HepG2 (cell line): ENCODE measurements at regions not wholly inside any gene's neighbourhood (a gene's known extent, or its start where the extent isn't known, plus 50 kb on each side); places are given as distances from the start of the nearest gene placed in this dataset.

Experiments used
- ATAC-seq: fragments of 200-7000 bp; cut with Tn5 transposase; 3 replicates; pipeline ENCODE4 v1.9.1; 2020; ENCODE audit warnings: mild to moderate bottlenecking, moderate library complexity
- BruUV-seq: library from RNA; stranded (reverse); fragments of 400-500 nt; replicated peaks from 2 replicates; lab custom pipeline; 2021; lab: Mats Ljungman, UMichigan
- CTCF ChIA-PET: fragments of 300-600 bp; formaldehyde crosslinking; extraction: SDS; loops from one replicate; lab custom pipeline; 2021; ENCODE audit warnings: low total read pairs, inconsistent platforms, low intra/inter-chr PET ratio; lab: Yijun Ruan, JAX
- POLR2A ChIA-PET: fragments of 350-600 bp; sonication (Branson Sonifier 250); formaldehyde crosslinking; loops from one replicate; lab custom pipeline; 2020; ENCODE audit warnings: antibody characterized with exemption, inconsistent platforms; lab: Yijun Ruan, JAX
- DNase-seq: peaks from one replicate; pipeline ENCODE4 v3.0.0-alpha.2; 2015; ENCODE audit warnings: low spot score
- FAIRE-seq: peaks from 3 replicates; lab custom pipeline; 2011; peaks lifted over from hg19 to GRCh38; lab: Jason Lieb, UNC
- H2AFZ ChIP-seq: one replicate; pipeline ENCODE4 v1.6.1; 2011; ENCODE audit warnings: low read length, inconsistent platforms
- H3K27ac ChIP-seq: fragments of 300-600 bp; 3 replicates; pipeline ENCODE4 v1.8.0; 2011; ENCODE audit warnings: mixed run types, mild to moderate bottlenecking, mixed read lengths, low read length, inconsistent platforms; ENCODE audit not compliant: insufficient read depth; ENCODE audit errors: extremely low read length
- H3K27me3 ChIP-seq, 2 experiments: fragments of 200-600 bp in 1 of 2; 2 replicates in 1 of 2; 3 replicates in 1 of 2; pipeline versions ENCODE4 v1.6.0 to v1.8.0; 2011; ENCODE audit warnings: low read length in 2 of 2, mild to moderate bottlenecking in 2 of 2, moderate library complexity in 2 of 2, inconsistent platforms in 1 of 2; ENCODE audit not compliant: insufficient read depth in 2 of 2, control insufficient read depth in 1 of 2
- H3K36me3 ChIP-seq, 2 experiments: fragments of 200-600 bp in 1 of 2; replicated peaks in 1 of 2; 2 replicates in 1 of 2; 3 replicates in 1 of 2; pipeline versions ENCODE4 v1.5.1 to v1.8.0; 2011; ENCODE audit warnings: low read length in 2 of 2, inconsistent platforms in 1 of 2; ENCODE audit not compliant: insufficient read depth in 2 of 2, control insufficient read depth in 1 of 2
- H3K4me1 ChIP-seq: 2 replicates; pipeline ENCODE4 v1.5.1; 2012; ENCODE audit warnings: low read length, inconsistent platforms; ENCODE audit not compliant: insufficient read depth
- H3K4me2 ChIP-seq: 2 replicates; pipeline ENCODE4 v1.6.0; 2011; ENCODE audit warnings: low read depth, low read length, inconsistent platforms
- H3K4me3 ChIP-seq, 3 experiments: fragments of 200-600 bp in 1 of 3; sonication (generic), shearing (Covaris generic) in 1 of 3; replicated peaks in 1 of 3; 2 replicates each; pipeline ENCODE4 v1.5.1; 2011 to 2016; ENCODE audit warnings: low read length in 3 of 3, inconsistent platforms in 2 of 3, low read depth in 2 of 3, mild to moderate bottlenecking in 2 of 3, control low read depth in 1 of 3, mixed read lengths in 1 of 3; ENCODE audit not compliant: insufficient read depth in 1 of 3
- H3K79me2 ChIP-seq: one replicate; pipeline ENCODE4 v1.6.1; 2011; ENCODE audit warnings: low read length, inconsistent platforms; ENCODE audit not compliant: insufficient read depth
- H3K9ac ChIP-seq: 2 replicates; pipeline ENCODE4 v1.6.0; 2011; ENCODE audit warnings: mild to moderate bottlenecking, low read depth, low read length, inconsistent platforms; ENCODE audit not compliant: insufficient read depth
- H3K9me3 ChIP-seq: 2 replicates; pipeline ENCODE4 v1.5.1; 2012; ENCODE audit warnings: mild to moderate bottlenecking, low read length
- H4K20me1 ChIP-seq: 2 replicates; pipeline ENCODE4 v1.6.0; 2011; ENCODE audit warnings: inconsistent platforms, mild to moderate bottlenecking, low read length, moderate library complexity; ENCODE audit not compliant: insufficient read depth
- FOXK1 ChIP-seq: sonication (generic); formaldehyde crosslinking; IDR thresholded peaks from 2 replicates; pipeline ENCODE4 v1.4.0; 2020; ENCODE audit warnings: low read depth, missing genetic modification reagents, borderline replicate concordance
- HNRNPH1 ChIP-seq: fragments of 200-400 bp; formaldehyde crosslinking; optimal IDR thresholded peaks from 2 replicates; pipeline ENCODE3; 2017; ENCODE audit warnings: mild to moderate bottlenecking, low read depth, low read length
- HOXA3 ChIP-seq: sonication (generic); formaldehyde crosslinking; IDR thresholded peaks from 2 replicates; pipeline ENCODE4 v1.5.0; 2020; ENCODE audit warnings: missing genetic modification reagents
- NFATC3 ChIP-seq: sonication (generic); formaldehyde crosslinking; IDR thresholded peaks from 2 replicates; pipeline ENCODE4 v1.5.1; 2020; ENCODE audit warnings: mild to moderate bottlenecking, missing genetic modification reagents
- NFIB ChIP-seq: sonication (generic); formaldehyde crosslinking; IDR thresholded peaks from 2 replicates; pipeline ENCODE4 v1.9.0; 2021; ENCODE audit warnings: missing genetic modification reagents, mild to moderate bottlenecking, borderline replicate concordance
- NFKB2 ChIP-seq: sonication (generic); formaldehyde crosslinking; IDR thresholded peaks from 2 replicates; pipeline ENCODE4 v1.4.0; 2020; ENCODE audit warnings: missing genetic modification reagents, borderline replicate concordance
- NR2C2 ChIP-seq: sonication (generic); formaldehyde crosslinking; IDR thresholded peaks from 2 replicates; pipeline ENCODE4 v1.4.0; 2020; ENCODE audit warnings: missing genetic modification reagents, mild to moderate bottlenecking, moderate library complexity, borderline replicate concordance
- RORA ChIP-seq: sonication (generic); formaldehyde crosslinking; IDR thresholded peaks from 2 replicates; pipeline ENCODE4 v1.5.0; 2020; ENCODE audit warnings: mild to moderate bottlenecking, missing genetic modification reagents, moderate library complexity
- TOPORS ChIP-seq: sonication (generic); formaldehyde crosslinking; IDR thresholded peaks from 2 replicates; pipeline ENCODE4 v1.8.0; 2023; ENCODE audit warnings: mild to moderate bottlenecking, missing genetic modification reagents
- USF2 ChIP-seq, 2 experiments: sonication (generic) in 1 of 2; formaldehyde crosslinking in 1 of 2; IDR thresholded peaks; 2 replicates each; pipeline versions ENCODE4 v1.5.1 to v1.6.1; 2011 to 2020; ENCODE audit warnings: borderline replicate concordance in 1 of 2, low read depth in 1 of 2, low read length in 1 of 2, mild to moderate bottlenecking in 1 of 2, missing genetic modification reagents in 1 of 2, moderate library complexity in 1 of 2
- ZBTB46 ChIP-seq: sonication (generic); formaldehyde crosslinking; IDR thresholded peaks from 2 replicates; pipeline ENCODE4 v1.4.0; 2020; ENCODE audit warnings: mild to moderate bottlenecking, missing genetic modification reagents, borderline replicate concordance
- ZNF225 ChIP-seq: sonication (generic); formaldehyde crosslinking; IDR thresholded peaks from 2 replicates; pipeline ENCODE4 v1.4.0; 2020; ENCODE audit warnings: mild to moderate bottlenecking, missing genetic modification reagents
- ZNF280B ChIP-seq: sonication (generic); formaldehyde crosslinking; IDR thresholded peaks from 2 replicates; pipeline ENCODE4 v1.5.0; 2020; ENCODE audit warnings: missing genetic modification reagents, mild to moderate bottlenecking, borderline replicate concordance
- ZNF281 ChIP-seq: sonication (generic); formaldehyde crosslinking; IDR thresholded peaks from 2 replicates; pipeline ENCODE4 v1.4.0; 2020; ENCODE audit warnings: missing genetic modification reagents, borderline replicate concordance
- ZNF282 ChIP-seq: fragments of 450-650 bp; IDR thresholded peaks from 2 replicates; pipeline ENCODE4 v1.6.1; 2018; ENCODE audit not compliant: partially characterized antibody
- ZNF552 ChIP-seq: sonication (generic); formaldehyde crosslinking; IDR thresholded peaks from 2 replicates; pipeline ENCODE4 v1.9.0; 2022; ENCODE audit warnings: missing genetic modification reagents, mild to moderate bottlenecking, borderline replicate concordance
- WGBS: methylation state at CpG from one replicate; pipeline ENCODE4 v1.1.6; 2017; ENCODE audit warnings: low lambda C conversion rate; 5-methylcytosine and 5-hydroxymethylcytosine counted together
- in situ Hi-C: cut with HindIII; loops from 2 replicates; pipeline ENCODE4 v1.10.0; 2017; ENCODE audit warnings: low pct_unique_long_range_greater_than_20kb; ENCODE audit not compliant: extremely low pct_ligation_motif_present
- intact Hi-C: fragments of 100-400 bp; cut with micrococcal nuclease; formaldehyde crosslinking; loops from one replicate; pipeline ENCODE4 v1.10.0; 2022; ENCODE audit not compliant: unreplicated experiment

GRCh38 chr7:55305135-55305534 lies 60.0 kb upstream of the LANCL2 start (continued):
- TF ChIP-seq ZNF552 (CRISPR knock-in tag) (no peak), NFATC3 (CRISPR knock-in tag) (no peak), ZNF282 (no peak), NFKB2 (CRISPR knock-in tag) (no peak), TOPORS (CRISPR knock-in tag) (no peak), RORA (CRISPR knock-in tag) (no peak), ZNF225 (CRISPR knock-in tag) (no peak), NFIB (CRISPR knock-in tag) (no peak)

- ChIA-PET POLR2A (no interaction called here), CTCF (no interaction called here)
- no TSS peak for BruUV-seq
- Histone ChIP-seq H3K9me3 (no peaks in the 10 kb centered on the region), H3K79me2 (no peaks in the 10 kb centered on the region), H3K27me3 (peaks cover 0 to 14% of the 10 kb centered on the region in 2 experiments; a peak in 2 of 5 replicates), H3K4me3 (no peak overlapping the region), H3K36me3 (no peaks in the 10 kb centered on the region), H3K9ac (no peak overlapping the region), H4K20me1 (no peaks in the 10 kb centered on the region), H3K4me1 (no peaks in the 10 kb centered on the region), H3K27ac (no peak overlapping the region), H2AFZ (no peak overlapping the region), H3K4me2 (no peak overlapping the region)
- DNase-seq (no peak), ATAC-seq (no peak), FAIRE-seq (no peak)
- intact Hi-C loops, result no loop called here
- 29% methylated on average over 3 of the region's 3 CpGs for WGBS
- in situ Hi-C loops, result no loop called here
- no peak for TF ChIP-seq HOXA3
- no peak for TF ChIP-seq FOXK1
- no peak for TF ChIP-seq USF2 (IDR thresholded peaks at IDR 0.05; ENCODE audit: low read depth, low read length)
- TF ChIP-seq USF2 (CRISPR knock-in tag; IDR thresholded peaks at IDR 0.05; ENCODE audit: borderline replicate concordance), result no peak
- no peak for TF ChIP-seq ZNF280B (CRISPR knock-in tag)
- no peak for TF ChIP-seq NR2C2
- TF ChIP-seq ZNF281, result no peak
- TF ChIP-seq HNRNPH1, result no peak
- no peak for TF ChIP-seq ZBTB46 (CRISPR knock-in tag)
These were observed 58.8 kb upstream of the LANCL2 start for GRCh38 chr7:55306331-55306730.
